IPS-18c (cell line): ENCODE measurements at regions not wholly inside any gene's neighbourhood (a gene's known extent, or its start where the extent isn't known, plus 50 kb on each side); places are given as distances from the start of the nearest gene placed in this dataset.
"Not testable (repeated sequence)": the region's sequence is repeated elsewhere in the genome, so short reads cannot be mapped to it uniquely, and the experiment has no call there.

Experiments used
- H3K4me3 ChIP-seq: 2 replicates; pipeline ENCODE4 v1.7.0; 2013; ENCODE audit warnings: low read depth, mild to moderate bottlenecking, low read length, moderate library complexity; ENCODE audit not compliant: insufficient read depth
- H3K9me3 ChIP-seq: one replicate; pipeline ENCODE4 v1.6.1; 2013; ENCODE audit warnings: mild to moderate bottlenecking, low read length, moderate library complexity; ENCODE audit not compliant: control insufficient read depth, insufficient read depth

DNA sequence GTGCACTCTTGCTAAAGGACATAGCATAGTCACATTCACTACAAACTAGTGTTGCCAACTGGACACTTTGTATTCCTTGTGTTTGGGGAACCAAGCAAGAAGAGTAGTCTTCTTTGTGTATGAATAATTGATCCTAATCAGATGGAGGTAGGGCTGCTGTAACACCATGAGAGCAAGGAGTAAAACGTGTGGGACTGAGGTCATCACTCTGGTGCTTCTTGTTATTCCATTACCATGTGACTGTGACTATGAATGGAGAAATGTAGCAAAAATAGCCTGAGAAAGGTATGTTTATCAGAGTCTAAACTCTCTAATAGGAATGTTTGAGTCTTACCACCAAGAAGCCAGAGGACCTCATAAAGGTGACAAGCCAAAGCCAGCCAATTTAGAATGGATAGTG lies 966.9 kb downstream of the TAF11L14 start:
- Histone ChIP-seq H3K9me3 (no peaks in the 10 kb centered on the region), H3K4me3 (no peak overlapping the region)

DNA sequence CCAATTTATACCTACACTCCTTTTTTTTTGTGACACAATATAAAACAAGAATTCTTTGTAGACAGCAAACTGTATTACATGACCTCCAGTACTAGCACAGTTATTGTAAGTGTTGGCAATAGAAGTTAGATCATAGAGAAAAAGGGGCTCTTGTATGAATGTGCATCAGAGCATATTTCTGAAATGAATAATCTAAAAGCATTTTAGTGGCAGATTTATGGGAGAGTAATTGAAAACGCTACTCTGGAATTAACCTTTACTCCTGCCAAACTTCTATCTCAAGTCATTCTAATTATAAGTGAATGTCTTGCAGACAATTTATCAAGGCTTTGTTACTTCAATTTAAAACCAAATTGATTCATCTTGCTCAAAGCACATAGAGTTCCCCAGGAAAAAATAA lies 968.1 kb downstream of the TAF11L14 start:
- Histone ChIP-seq H3K4me3 (no peak overlapping the region), H3K9me3 (no peaks in the 10 kb centered on the region)

DNA sequence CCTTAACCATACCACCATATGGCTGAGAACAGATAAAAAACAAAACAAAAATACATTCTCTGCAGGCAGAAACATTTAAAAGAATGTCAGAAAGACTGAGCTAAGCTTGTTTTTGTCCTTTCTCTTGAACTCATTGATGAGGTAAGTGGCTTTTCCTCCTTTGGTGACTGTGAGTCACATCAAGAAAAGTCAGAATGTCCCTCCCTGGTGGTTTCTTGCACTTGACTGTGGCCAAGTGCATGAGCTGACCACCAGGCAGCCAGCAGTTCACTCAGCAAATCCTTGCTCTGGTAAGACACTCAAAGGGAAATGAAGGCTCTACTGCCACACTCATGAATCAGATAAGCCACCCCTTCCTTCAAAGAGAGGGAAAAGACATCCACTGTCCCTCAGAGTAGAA lies 970.9 kb downstream of the TAF11L14 start:
- Histone ChIP-seq H3K9me3 (no peaks in the 10 kb centered on the region), H3K4me3 (no peak overlapping the region)

DNA sequence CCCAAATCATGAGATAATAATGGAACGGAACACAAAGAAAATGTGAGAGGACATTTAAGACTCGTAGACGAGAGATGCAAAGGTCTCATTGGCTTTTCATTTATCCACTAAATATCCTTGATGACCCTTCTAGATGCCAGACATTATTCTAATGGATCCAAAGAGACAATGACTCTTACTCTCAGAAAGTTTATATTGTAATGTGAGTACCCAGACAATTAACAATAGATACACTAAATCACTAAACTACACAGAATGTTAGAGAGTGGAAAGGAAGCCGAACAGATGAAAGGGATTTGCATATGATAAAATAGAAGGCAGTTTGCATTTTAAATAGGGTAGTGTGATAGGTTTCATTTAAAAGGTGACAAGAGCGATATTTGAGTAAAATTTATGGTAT lies 973.3 kb downstream of the TAF11L14 start:
- Histone ChIP-seq H3K4me3 (no peak overlapping the region), H3K9me3 (no peaks in the 10 kb centered on the region)

DNA sequence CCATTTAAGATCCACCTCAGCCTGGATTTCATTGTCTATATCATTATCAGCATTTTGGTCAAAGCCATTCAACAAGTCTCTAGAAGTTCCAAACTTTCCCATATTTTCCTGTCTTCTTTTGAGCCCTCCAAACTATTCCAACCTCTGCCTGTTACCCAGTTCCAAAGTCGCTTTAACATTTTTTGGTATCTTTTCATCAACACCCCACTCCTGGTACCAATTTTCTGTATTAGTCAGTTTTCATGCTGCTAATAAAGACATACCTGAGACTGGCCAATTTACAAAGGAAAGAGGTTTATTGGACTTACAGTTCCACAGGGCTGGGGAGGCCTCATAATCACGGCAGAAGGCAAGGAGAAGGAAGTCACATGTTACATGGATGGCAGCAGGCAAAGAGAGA lies 982.9 kb downstream of the TAF11L14 start:
- not testable (repeated sequence) for H3K4me3 ChIP-seq, H3K9me3 ChIP-seq

DNA sequence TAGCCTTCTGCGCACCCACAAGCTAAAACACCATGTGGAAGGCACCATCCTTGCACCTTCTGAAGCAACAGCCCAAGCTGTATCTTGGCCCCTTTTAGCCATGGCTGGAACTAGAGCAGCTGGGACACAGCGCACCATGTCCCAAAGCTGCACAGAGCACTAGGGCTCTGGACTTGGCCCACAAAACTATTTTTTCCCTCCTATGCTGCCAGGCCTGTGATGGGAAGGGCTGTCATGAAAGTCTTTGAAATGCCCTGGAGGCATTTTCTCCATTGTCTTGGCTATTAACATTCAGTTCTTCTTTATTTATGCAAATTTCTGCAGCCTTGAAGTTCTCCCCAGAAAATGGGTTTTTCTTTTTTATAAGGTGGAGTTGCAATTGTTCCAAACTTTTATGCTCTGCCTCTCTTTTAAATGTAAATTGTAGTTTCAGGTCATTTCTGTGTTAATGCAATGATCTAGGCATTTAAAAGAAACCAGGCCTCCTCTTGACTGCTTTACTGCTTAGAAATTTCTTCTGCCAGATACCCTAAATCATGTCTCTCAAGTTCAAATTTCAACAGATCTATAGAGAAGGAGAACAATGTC lies 996.3 kb downstream of the TAF11L14 start:
- Histone ChIP-seq H3K4me3 (no peak overlapping the region), H3K9me3 (no peaks in the 10 kb centered on the region)

DNA sequence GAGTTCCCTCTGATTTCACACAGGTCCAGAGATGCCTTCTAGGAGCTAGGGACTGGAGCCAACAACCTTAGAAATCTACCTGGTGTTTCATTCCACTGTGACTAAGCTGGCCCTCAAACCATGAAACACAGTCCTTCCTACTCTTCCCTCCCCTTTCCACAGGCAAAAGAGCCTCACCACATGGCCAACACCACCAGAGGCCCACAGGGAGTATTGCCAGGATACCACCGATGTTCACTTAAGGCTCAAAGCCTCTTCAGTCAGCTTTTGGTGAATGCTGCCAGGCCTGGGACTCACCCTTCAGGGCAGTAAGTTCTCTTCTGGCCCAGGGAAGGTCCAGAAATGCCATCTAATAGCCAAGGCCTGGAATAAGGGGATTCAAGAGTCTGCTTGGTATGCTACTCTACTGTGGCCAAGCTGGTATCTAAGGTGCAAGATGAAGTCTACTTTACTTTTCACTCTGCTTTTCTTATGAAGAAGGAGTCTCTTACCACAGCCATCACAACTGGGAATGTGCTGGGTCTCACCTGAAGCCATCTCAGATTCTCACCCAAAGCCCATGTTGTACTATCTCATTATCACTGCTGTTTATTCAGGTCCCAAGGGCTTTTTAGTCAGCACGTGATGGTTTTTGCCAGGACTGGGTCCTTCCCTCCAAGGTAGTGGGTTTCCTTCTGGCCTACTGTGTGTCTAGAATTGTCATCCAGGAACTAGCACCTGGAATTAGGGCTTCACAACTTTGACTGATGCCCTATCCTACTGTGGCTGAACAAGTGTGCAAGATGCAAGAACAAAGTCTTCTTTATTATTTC lies 1018.4 kb downstream of the TAF11L14 start:
- H3K4me3 ChIP-seq = no peak overlapping the region
- no peaks in the 10 kb centered on the region for H3K9me3 ChIP-seq

DNA sequence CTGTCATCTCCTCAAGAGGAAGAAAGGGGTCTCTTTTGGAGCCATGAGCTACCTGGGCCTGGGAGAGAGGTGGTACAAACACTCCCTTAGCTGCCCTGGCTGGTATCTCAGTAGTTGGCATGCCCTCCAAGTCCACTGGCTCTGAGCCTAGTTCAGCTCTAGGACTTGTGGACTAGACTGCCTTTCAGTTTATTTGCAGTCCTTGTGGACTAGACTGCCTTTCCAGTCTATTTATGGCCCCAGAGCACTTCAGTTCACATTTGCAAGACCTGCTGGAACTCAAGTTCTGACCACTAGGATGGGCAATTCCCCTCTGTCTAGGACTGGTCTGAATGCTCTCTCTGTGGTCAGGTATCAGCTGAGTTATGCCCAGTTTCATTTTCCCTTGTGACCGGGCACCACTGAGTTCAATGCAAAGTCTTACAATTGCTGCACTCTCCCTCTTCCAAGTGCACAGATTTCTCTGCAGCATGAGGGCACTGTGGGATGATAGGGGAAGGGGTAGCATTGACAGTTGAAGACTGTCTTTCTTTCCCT lies 1019.0 kb downstream of the TAF11L14 start:
- Histone ChIP-seq H3K4me3 (no peak overlapping the region), H3K9me3 (no peaks in the 10 kb centered on the region)

DNA sequence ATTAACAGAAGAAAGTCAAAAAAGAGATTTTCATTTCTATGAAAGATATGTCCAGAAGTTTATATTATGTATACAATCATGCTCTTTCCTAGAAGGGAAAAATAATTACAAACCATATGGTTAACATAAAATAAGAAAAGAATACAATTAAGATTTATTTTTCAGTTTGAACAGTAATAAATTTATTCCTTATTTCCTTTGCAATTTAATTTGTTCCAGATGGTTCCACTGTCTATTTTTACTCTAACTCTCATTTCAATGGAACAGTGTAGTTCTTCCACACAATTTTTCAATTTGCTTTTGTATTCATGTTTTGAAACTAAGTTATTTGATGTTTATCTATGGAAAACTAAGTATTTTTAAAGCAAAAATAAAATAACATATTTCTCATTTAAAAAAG lies 1026.3 kb downstream of the TAF11L14 start:
- H3K4me3 ChIP-seq = no peak overlapping the region

DNA sequence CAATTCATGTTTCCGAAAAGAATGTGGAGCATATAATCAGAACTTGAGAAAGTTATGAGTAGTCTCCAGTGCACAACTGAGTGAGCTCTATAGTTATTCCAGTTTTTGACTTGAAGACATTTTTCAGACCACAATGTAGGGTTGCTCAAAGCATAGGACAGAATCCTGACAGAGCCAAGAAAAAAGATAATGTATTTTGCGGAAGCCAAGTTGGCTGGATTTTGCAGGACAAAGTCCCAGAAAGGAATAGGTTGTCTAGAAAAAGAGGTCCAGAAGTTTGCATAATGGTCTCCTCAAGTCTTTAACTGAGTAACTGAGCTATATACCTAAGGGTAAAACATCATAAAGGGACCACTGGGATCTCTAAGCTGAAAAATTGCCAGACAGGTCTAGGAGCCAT lies 1028.0 kb downstream of the TAF11L14 start:
- H3K9me3 ChIP-seq = no peaks in the 10 kb centered on the region
- H3K4me3 ChIP-seq = no peak overlapping the region

More for the DNA sequence above, 1026.3 kb downstream of the TAF11L14 start:
- no peaks in the 10 kb centered on the region for H3K9me3 ChIP-seq

DNA sequence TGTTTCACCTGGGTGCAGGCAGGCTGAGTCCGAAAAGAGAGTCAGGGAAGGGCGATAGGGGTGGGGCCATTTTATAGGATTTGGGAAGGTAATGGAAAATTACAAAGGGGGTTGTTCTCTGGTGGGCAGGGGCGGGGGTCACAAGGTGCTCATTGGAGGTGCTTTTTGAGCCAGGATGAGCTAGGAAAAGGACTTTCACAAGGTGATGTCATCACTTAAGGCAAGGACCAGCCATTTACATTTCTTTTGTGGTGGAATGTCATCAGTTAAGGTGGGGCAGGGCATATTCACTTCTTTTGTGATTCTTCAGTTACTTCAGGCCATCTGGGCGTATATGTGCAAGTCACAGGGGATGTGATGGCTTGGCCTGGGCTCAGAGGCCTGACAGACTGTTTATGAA lies 1040.0 kb downstream of the TAF11L14 start:
- H3K4me3 ChIP-seq = peak overlapping the region; percentile 40; the same call in 1 of the 2 replicates
- not testable (repeated sequence) for H3K9me3 ChIP-seq

DNA sequence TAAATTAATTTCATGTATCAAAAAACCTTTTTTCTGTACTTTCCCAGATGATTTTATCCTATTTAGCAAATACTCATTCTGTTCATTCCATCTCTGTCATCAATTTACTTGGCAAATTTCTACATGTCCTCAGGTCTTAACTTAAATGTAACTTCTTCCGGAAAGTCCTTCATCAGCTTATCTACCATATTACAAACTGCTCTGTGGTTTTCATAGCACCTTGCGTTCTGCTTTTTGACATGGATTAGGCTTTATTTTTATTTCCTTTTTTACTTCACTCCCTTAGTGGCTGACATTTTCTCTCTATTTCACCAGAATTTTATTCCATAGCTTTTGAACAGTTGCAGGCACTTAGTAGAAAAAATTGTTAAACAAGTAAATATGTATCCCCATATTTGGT lies 1040.8 kb downstream of the TAF11L14 start:
- H3K9me3 ChIP-seq = no peaks in the 10 kb centered on the region
- H3K4me3 ChIP-seq = no peak overlapping the region

DNA sequence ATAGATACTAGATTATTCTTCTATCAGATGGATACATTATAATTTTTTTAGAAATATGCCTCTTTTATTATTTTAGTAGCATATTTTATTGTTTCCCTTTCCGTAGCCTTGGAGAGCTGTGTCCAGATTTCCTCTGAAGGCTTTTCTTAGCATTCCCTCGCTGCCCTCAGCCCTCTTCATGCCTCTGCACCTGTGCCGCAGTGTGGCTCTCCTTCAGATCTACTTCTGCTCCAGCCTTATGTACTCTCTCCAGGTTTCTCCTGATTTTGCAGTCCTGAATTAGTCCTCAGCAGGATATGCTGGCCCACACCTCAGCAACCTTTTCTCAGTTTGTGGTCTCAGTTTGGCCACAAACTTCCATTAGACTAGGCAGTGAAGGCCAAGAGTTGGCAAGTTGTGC lies 1052.0 kb downstream of the TAF11L14 start:
- Histone ChIP-seq H3K9me3 (no peaks in the 10 kb centered on the region), H3K4me3 (no peak overlapping the region)

DNA sequence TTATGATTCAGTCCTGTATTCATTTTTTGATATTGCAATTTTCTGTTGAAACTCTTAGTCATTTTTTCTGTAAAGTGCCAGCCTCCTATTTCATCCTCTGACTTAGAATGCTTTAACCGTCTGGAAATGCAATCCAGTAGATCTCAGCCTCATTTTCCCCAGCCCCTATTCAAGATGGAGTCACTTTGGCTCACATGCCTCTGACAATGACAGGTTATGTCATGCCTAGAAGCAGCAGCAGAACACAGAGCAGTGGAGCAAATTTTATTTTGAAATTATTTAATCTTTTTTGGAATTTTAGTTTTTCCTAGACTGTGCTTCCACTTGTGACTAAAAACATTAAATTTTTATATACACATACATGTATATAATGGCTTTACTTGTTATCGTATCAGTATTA lies 1053.2 kb downstream of the TAF11L14 start:
- Histone ChIP-seq H3K9me3 (no peaks in the 10 kb centered on the region), H3K4me3 (no peak overlapping the region)

DNA sequence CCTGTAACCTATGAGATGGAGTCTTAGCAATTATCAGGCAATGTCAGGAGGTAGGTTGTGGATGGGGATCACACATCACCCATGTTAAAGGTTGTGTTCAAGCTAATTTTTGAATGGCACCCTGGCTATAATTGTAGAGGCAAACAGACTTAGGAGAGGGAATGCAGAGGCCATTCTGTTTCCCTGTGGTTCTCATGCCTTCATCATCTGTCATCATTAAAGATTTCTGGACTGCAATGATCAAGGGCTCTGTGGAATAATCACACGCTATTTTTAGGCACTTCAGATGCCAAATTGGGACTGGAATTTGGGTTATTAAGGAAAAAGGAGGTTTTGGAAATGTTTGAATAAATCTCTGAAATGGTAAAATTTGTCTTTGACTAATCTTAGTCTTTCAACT lies 1065.4 kb downstream of the TAF11L14 start:
- Histone ChIP-seq H3K4me3 (no peak overlapping the region), H3K9me3 (no peaks in the 10 kb centered on the region)

DNA sequence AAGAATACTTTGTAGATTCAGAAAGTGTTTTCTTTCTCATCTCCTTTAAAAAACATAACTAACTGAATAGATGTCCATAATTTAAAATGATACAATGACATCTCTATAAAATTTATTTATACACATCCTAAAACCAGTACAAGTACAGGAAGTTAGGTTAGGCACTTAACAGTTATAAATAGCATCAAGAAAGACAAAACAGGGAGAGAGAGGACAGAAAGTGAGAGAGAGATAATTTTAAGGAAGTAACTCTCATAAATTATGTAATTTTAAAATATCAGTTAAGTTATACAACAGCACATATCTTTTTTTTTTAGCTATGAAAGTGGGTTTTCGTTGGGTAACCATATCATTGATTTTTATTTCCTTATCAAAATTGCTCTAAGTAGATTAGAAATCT lies 1068.6 kb downstream of the TAF11L14 start:
- Histone ChIP-seq H3K4me3 (no peak overlapping the region), H3K9me3 (no peaks in the 10 kb centered on the region)

DNA sequence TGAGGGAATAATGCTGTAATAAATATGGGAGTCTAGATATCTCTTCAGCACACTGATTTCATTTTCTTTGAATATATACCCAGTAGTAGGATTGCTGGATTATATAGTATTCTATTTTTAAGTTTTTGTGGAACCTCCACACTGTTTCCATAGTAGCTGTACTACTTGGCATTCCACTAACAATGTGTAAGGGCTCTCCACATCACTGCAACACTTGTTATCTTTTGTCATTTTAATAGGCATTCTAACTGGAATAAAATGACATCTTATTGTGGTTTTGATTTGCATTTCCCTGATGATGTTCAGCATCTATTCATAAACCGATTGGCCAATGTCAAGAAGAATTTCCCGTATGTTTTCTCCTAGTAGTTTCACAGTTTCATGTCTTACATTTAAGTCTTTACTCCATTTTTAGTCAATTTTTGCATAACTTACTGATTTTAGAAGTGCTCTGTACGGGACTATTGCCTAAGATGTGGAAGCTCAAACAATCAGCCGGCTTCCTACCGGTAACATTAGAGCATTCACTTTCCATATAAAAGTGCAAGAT lies 1078.8 kb downstream of the TAF11L14 start:
- Histone ChIP-seq H3K4me3 (no peak overlapping the region), H3K9me3 (no peaks in the 10 kb centered on the region)

DNA sequence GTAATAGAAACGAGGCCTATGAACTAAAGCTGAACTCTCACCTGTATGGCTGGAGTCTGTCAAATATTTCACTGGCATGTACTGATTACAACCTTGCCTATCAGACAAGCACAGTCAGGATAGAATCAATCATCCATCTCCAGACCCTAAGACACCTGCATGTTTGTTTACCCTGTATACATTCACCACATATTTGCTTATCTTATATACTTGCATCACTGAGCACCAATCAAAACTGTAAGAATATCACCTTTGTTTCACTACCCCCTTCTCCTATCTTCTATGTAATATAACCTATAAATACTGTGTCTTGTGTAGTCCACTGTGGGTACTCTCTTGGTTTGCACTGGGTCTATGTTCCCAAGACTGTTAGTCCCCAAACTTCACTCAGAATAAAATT lies 1085.7 kb downstream of the TAF11L14 start:
- Histone ChIP-seq H3K9me3 (no peaks in the 10 kb centered on the region), H3K4me3 (no peak overlapping the region)
